Fibroblast of the aortic adventitia (primary cell): ENCODE measurements at regions not wholly inside any gene's neighbourhood (a gene's known extent, or its start where the extent isn't known, plus 50 kb on each side); places are given as distances from the start of the nearest gene placed in this dataset.
"Not testable (repeated sequence)": the region's sequence is repeated elsewhere in the genome, so short reads cannot be mapped to it uniquely, and the experiment has no call there.

Experiments used
- DNase-seq: peaks from one replicate; pipeline ENCODE4 v3.0.0-alpha.2; 2010; ENCODE audit warnings: low read depth
- H3K4me3 ChIP-seq: 2 replicates; pipeline ENCODE4 v1.5.1; 2011; ENCODE audit warnings: low read depth, mild to moderate bottlenecking, control low read depth, low read length, moderate library complexity
- CTCF ChIP-seq: IDR thresholded peaks from 2 replicates; pipeline ENCODE4 v1.5.1; 2011; ENCODE audit warnings: mild to moderate bottlenecking, low read length, control low read depth, inconsistent platforms; ENCODE audit not compliant: insufficient read depth

DNA sequence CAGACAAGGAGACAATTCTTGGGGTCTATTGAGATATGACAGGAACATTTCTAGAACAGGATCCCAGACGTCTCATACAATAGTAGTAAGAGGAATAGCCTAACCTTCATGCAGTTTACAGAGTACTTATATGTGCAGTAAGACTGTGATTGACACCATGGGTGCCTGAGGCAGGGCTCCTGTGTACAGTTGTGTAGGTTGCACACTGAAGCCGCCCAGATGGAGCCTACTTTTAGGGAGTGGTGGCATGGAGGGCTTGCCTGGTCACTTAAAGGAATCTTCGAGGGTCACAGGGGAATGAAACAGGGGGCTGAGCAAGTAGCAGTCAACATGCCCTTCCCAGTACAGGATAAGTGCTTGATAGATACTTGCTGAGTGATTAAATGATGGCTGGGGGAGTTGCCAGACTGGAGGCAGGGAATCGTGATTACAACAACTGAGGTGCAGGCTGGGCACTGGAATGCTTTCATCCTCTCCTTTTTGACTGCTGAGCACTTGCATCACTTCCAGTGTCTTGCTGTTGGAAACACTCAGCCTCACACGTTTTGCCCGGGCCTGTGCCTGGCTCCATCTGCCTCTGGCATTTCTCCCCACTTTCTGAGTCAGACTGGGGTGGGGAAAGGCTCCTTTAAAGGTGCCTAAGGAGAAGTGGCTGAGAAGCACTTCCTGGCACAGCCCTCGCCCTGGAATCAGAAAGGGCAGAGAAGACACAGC, 71.0 kb downstream of the COPRS start:
- no peak for TF ChIP-seq CTCF
- DNase-seq = peak; percentile 93
- H3K4me3 ChIP-seq = no peak overlapping the region

- no peak for TF ChIP-seq CTCF
- no peak for DNase-seq
- H3K4me3 ChIP-seq = no peak overlapping the region
Observed at GRCh38 chr17:31786796-31787481, 72.1 kb downstream of the COPRS start.

- DNase-seq = no peak
- no peak for TF ChIP-seq CTCF
- no peak overlapping the region for H3K4me3 ChIP-seq
Observed at GRCh38 chr17:31780483-31780882, 78.6 kb downstream of the COPRS start.

DNA sequence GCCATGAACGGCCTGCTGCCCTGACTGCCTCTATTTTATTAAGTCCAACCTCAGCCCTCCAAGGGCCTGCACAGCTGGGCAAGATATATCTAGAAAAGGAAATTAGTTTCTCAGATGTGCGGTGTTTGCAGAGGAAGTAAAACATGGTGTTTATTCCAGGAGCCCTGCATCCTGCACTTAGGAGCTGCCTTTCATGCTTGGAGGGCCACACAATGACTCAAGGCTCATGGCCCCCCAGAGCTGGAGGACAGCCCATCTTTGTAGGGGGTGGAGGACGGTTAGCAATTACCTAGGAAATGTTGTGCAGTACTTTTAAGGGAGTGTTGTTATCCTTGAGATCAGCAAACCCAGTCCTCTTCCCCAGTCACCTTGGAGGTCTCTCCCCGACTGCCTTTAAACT, 80.5 kb downstream of the COPRS start:
- TF ChIP-seq CTCF = no peak
- H3K4me3 ChIP-seq = no peak overlapping the region
- DNase-seq = no peak

DNA sequence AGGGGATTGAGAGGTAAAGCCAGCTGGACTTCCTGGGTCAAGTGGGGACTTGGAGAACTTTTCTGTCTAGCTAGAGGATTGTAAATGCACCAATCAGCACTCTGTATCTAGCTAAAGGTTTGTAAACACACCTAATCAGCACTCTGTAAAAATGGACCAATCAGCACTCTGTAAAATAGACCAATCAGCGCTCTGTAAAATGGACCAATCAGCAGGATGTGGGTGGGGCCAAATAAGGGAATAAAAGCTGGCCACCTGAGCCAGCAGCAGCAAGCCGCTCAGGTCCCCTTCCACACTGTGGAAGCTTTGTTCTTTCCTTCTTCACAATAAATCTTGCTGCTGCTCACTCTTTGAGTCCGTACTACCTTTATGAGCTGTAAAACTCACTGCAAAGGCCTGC, 87.7 kb downstream of the COPRS start:
- DNase-seq, H3K4me3 ChIP-seq: not testable (repeated sequence)

DNA sequence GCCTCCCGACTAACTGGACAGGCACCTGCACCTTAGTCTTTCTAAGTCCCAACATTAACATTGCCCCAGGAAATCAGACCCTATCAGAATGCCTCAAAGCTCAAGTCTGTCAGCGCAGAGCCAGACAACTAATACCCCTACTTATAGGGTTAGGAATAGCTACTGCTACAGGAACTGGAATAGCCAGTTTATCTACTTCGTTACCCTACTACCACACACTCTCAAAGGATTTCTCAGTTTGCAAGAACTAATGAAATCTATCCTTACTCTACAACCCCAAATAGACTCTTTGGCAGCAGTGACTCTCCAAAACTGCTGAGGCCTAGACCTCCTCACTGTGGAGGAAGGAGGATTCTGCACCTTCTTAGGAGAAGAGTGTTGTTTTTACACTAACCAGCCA, 88.5 kb downstream of the COPRS start:
- not testable (repeated sequence) for H3K4me3 ChIP-seq, DNase-seq

DNA sequence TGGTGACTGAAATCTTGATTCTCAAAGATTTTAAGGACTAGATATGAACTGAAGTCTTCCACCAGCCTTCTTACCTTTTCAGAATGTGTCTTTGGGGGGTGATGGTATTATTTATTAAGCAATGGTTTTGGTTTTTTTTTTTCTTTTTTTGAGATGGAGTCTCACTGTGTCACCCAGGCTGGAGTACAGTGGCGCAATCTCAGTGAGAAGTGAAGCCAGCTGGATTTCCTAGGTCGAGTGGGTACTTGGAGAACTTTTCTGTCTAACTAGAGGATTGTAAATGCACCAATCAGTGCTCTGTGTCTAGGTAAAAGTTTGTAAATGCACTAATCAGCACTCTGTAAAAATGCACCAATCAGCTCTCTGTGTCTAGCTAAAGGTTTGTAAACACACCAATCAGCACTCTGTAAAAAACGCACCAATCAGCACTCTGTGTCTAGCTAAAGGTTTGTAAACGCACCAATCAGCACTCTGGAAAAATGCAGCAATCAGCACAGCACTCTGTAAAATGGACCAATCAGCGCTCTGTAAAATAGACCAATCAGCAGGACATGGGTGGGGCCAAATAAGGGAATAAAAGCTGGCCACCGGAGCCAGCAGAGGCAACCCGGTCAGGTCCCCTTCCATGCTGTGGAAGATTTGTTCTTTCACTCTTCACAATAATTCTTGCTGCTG, 97.1 kb downstream of the COPRS start:
- H3K4me3 ChIP-seq, DNase-seq: not testable (repeated sequence)

DNA sequence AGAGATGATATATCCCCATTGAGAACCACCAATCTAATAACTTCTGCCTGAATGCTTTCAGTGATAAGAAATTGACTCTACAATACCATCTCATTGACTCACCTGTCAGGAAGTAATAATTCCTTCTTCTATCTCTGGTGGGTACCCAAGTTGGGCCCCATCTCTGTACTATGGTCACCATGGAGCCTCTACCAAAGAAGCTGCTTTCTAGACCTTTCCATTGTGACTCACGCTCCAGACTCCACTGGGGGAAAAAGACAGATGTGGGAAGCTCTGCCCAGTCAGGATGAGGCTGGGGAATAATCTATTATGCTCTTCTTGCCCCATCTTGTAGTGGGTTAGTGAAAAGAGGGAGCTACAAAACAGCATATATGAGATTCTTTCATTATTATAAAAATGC, 100.4 kb downstream of the COPRS start:
- no peak overlapping the region for H3K4me3 ChIP-seq
- DNase-seq = peak; percentile 45
- no peak for TF ChIP-seq CTCF
